ENCODE measurements at regions not wholly inside any gene's neighbourhood (a gene's known extent, or its start where the extent isn't known, plus 50 kb on each side); places are given as distances from the start of the nearest gene placed in this dataset.

GRCh38 chr4:54176202-54176601 is 52.9 kb upstream of the PDGFRA start:
- TF ChIP-seq EZH2 (IDR thresholded peaks at IDR 0.05; ENCODE audit: insufficient read depth, poor library complexity, severe bottlenecking) (no peak), EZH2phosphoT487 (IDR thresholded peaks at IDR 0.05; ENCODE audit: insufficient read depth, low read depth) (no peak)
